ENCODE measurements at regions not wholly inside any gene's neighbourhood (a gene's known extent, or its start where the extent isn't known, plus 50 kb on each side); places are given as distances from the start of the nearest gene placed in this dataset.

- no peak for TF ChIP-seq CTCF (IDR thresholded peaks at IDR 0.05; ENCODE audit: low read depth, low read length, missing input control)
- TF ChIP-seq YY1 (IDR thresholded peaks at IDR 0.05): no peak
These were observed 173.0 kb upstream of the TSHZ2 start for GRCh38 chr20:52799130-52799529.
